ENCODE measurements at regions not wholly inside any gene's neighbourhood (a gene's known extent, or its start where the extent isn't known, plus 50 kb on each side); places are given as distances from the start of the nearest gene placed in this dataset.

GRCh38 chr1:4395676-4396075 lies 258.7 kb upstream of the AJAP1 start:
- H3K27me3 ChIP-seq (ENCODE audit: low read depth): peaks cover 8% of the 10 kb centered on the region
- peaks cover 9% of the 10 kb centered on the region for H3K9me3 ChIP-seq
- H3K36me3 ChIP-seq: no peaks in the 10 kb centered on the region
- intact Hi-C loops (cut with DNase I): no loop called here
- H3K27ac ChIP-seq: no peak overlapping the region
- TF ChIP-seq, protein P1, sequence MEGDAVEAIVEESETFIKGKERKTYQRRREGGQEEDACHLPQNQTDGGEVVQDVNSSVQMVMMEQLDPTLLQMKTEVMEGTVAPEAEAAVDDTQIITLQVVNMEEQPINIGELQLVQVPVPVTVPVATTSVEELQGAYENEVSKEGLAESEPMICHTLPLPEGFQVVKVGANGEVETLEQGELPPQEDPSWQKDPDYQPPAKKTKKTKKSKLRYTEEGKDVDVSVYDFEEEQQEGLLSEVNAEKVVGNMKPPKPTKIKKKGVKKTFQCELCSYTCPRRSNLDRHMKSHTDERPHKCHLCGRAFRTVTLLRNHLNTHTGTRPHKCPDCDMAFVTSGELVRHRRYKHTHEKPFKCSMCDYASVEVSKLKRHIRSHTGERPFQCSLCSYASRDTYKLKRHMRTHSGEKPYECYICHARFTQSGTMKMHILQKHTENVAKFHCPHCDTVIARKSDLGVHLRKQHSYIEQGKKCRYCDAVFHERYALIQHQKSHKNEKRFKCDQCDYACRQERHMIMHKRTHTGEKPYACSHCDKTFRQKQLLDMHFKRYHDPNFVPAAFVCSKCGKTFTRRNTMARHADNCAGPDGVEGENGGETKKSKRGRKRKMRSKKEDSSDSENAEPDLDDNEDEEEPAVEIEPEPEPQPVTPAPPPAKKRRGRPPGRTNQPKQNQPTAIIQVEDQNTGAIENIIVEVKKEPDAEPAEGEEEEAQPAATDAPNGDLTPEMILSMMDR (IDR thresholded peaks at IDR 0.05): no peak
- H3K4me3 ChIP-seq: no peak overlapping the region
- H3K4me1 ChIP-seq: no peaks in the 10 kb centered on the region
- peak in 1 of 2 donors; percentile 37 for ATAC-seq
- DNase-seq: no peak

- TF ChIP-seq, protein P1 (IDR thresholded peaks at IDR 0.05): no peak
- Histone ChIP-seq H3K4me3 (no peak overlapping the region), H3K36me3 (no peaks in the 10 kb centered on the region), H3K27ac (no peak overlapping the region), H3K27me3 (ENCODE audit: low read depth) (peaks cover 8% of the 10 kb centered on the region), H3K9me3 (peaks cover 9% of the 10 kb centered on the region), H3K4me1 (no peaks in the 10 kb centered on the region)
- intact Hi-C loops (cut with DNase I): no loop called here
- no peak for ATAC-seq
- DNase-seq: no peak
Observed at GRCh38 chr1:4396551-4396950, 257.9 kb upstream of the AJAP1 start.

DNA sequence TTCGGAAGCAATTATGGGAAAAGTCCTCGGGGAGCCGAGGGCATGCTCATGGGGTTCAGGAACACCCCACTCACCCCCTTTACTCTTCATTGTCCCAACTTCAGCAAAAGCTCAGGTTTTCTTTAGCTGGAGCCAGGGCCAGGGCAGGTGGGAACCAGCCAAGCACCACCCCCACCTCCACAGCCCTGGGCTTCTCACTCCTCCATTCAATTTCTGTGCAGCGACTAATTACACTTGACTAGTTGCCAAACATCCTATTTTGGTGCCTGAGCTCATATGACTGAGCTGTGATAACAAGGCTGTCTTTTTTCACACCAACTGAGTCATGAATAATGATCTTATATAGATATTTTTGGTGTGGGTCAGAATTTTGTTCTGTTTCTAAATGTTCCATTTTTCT lies 257.2 kb upstream of the AJAP1 start:
- intact Hi-C loops (cut with DNase I): no loop called here

GRCh38 chr1:4402032-4402431 lies 252.4 kb upstream of the AJAP1 start:
- peaks cover 8% of the 10 kb centered on the region for H3K27me3 ChIP-seq (ENCODE audit: low read depth)
- no peaks in the 10 kb centered on the region for H3K36me3 ChIP-seq
- H3K4me3 ChIP-seq: no peak overlapping the region
- intact Hi-C loops (cut with DNase I): no loop called here
- H3K9me3 ChIP-seq: no peaks in the 10 kb centered on the region
- no peak for DNase-seq
- H3K27ac ChIP-seq: no peak overlapping the region
- no peaks in the 10 kb centered on the region for H3K4me1 ChIP-seq
- ATAC-seq: no peak
- TF ChIP-seq, protein P1 (IDR thresholded peaks at IDR 0.05): no peak

More for the DNA sequence above, 257.2 kb upstream of the AJAP1 start:
- Histone ChIP-seq H3K27ac (no peak overlapping the region), H3K9me3 (peaks cover 9% of the 10 kb centered on the region), H3K4me3 (no peak overlapping the region), H3K36me3 (no peaks in the 10 kb centered on the region), H3K27me3 (ENCODE audit: low read depth) (peaks cover 8% of the 10 kb centered on the region), H3K4me1 (no peaks in the 10 kb centered on the region)
- ATAC-seq: no peak
- no peak for DNase-seq
- TF ChIP-seq, protein P1 (IDR thresholded peaks at IDR 0.05): no peak

- no peak overlapping the region for H3K4me3 ChIP-seq
- peaks cover 11% of the 10 kb centered on the region for H3K27me3 ChIP-seq (ENCODE audit: low read depth)
- no peaks in the 10 kb centered on the region for H3K9me3 ChIP-seq
- no peak for DNase-seq
- ATAC-seq: no peak
- H3K27ac ChIP-seq: no peak overlapping the region
- TF ChIP-seq, protein P1 (IDR thresholded peaks at IDR 0.05): no peak
- H3K4me1 ChIP-seq: no peaks in the 10 kb centered on the region
- no peaks in the 10 kb centered on the region for H3K36me3 ChIP-seq
- intact Hi-C loops (cut with DNase I): no loop called here
Observed at GRCh38 chr1:4404854-4405590, 249.4 kb upstream of the AJAP1 start.

Data from lower lobe of right lung (tissue), 2 donors.